Left forelimb (tissue), 1 donor: ENCODE measurements at regions not wholly inside any gene's neighbourhood (a gene's known extent, or its start where the extent isn't known, plus 50 kb on each side); places are given as distances from the start of the nearest gene placed in this dataset.

Experiments
- DNase-seq: peaks from one replicate; pipeline ENCODE4 v3.0.0-alpha.2; 2018; ENCODE audit warnings: low spot score

DNA sequence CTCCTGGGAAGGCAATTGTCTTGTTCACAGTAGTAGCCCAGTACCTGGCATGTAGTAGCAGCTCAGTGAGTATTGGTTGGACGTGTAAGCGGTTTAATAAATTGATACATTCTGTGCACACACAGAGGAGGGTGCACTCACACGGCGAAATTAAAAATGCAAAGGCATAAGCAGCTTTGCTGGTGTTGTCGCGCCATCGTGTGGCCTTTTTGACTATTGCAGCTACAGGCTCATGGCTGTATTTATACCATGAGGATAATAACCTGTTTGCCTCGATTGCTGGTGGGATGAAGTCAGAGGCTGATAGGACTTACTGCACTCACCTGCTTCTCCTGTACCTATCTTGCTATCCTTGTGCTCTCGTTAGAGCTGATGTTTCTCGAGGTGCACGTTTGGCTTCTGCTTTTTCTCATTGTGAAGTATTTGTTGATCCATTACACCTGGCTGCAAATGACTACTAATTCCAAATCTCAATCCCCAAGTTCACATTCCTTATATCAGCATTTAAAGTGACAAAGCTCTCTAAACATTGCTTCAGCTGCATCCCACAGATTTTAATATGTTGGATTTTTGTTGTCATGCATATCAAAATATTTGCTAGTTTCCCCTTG, 61.5 kb downstream of the TBXT start:
- DNase-seq, result peak; percentile 79

DNA sequence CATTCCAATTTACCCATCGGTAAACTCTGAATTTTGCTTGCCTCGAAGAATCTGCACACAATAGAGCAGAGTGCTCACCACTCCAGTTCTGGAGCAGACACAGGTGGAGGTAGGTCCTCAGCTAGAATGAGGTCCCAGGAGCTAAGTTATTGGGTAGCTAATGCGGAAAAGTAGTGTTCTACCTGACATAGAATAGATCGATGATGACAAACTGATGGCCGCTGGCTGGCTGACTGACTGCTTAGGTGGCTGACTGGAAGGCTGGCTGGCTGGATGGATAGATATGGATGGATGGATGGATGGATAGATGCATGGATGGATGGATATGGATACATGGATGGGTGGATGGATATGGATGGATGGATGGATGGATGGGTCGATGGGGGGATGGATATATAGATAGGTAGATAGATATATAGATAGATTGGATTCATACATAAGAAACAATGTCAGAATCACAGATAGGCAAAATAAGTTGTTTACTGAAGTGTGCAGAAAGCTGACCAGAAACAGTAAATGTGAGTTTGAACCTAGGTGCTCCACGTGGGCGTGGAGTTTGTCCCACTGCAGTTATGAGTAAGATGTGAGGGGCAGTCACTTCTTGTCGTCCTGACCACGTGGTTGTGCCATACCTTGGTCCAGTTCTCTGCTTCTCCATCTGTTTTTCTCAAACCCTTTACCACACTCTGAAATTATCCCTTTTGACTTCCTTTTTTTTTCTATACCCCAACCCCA, 62.1 kb downstream of the TBXT start:
- no peak for DNase-seq

DNA sequence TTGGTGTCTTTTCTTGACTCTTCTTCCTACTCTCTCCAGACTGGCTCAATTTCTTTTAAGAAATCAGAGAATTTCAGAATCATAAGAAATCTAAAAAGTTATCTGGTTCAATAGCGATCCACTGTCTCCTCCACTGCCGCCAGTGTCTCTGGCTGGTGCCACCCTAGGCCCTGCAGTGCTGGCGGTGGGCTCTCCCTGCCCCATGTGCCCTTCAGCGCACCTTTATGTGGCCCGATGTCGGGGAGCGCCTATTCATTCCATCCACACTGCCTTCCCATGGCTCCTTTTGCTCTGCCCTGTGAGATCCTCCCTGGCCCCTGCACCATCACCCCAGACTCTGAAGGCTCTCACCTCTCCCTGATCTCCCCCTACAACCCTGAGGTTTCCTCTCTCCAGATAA, 62.8 kb downstream of the TBXT start:
- no peak for DNase-seq

DNA sequence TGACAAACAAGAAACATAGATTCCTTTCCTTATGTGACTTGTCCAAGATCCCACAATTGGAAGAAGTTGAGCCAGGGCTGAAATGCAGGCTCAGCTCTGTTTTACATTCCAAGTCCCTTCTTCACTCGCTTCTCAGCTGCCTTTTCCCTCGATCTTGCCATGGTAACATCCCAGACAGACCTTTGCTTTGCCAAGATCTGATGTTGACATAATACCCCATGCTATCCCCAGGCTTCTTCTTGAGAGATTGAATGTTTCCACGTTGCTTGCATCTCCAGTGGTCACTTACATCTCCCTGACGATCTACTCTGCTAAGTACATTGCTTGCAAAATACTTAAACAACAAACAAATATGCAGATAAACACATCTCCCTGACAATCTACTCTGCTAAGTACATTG, 63.5 kb downstream of the TBXT start:
- DNase-seq, result no peak

DNA sequence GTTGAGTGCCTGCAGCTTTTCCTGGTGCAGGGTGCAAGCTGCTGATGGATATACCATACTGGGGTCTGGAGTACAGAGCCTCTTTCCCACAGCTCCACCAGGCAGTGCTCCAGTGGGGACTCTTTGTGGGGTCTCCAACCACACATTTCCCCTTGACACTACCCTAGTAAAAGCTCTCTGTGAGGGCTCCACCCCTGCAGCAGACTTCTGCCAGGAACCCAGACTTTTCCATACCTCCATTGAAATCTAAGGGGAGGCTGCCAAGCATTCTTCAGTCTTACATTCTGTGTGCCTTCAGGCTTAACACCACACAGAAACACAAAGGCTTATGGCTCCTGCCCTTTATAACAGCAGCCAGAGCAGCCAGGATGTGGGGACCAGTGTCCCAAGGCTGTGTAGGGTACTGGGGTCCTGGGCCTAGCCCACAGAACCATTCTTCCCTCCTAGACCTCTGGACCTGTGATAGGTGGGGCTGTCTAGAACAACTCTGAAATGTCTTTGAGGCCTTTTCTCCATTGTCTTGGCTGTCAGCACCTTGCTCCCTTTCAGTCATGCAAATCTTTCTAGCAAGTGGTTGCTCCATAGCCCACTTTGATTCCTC, 65.7 kb downstream of the TBXT start:
- DNase-seq, result no peak

DNA sequence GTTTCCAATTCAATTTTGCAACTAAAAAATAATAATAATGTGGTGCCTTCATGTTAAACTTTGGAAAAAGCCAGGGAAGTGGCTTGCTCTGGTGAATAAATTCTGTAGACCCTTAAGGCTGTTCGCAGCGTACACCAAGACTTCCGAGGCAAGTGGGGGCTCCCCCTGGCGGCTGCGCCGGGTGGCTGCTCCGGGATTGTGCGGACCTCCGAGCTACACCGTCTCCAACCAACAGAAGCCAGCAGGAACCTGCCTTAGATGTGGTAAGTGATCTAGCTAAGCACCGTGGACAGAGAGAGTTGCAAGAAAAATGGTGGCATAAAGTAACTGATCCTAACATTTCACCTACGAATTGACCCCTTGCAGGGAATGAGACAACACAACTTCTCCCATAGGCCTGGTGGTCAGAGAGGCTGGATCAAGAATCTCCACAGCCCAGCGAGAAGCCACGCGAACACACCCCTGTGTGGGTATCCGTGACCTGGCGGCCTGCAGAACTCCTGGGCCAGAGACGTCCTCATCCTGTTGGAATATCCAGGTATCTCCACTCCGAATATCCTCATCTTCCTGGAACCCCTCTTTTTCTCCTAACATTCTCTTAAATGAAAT, 69.6 kb downstream of the TBXT start:
- peak; percentile 87 for DNase-seq

DNA sequence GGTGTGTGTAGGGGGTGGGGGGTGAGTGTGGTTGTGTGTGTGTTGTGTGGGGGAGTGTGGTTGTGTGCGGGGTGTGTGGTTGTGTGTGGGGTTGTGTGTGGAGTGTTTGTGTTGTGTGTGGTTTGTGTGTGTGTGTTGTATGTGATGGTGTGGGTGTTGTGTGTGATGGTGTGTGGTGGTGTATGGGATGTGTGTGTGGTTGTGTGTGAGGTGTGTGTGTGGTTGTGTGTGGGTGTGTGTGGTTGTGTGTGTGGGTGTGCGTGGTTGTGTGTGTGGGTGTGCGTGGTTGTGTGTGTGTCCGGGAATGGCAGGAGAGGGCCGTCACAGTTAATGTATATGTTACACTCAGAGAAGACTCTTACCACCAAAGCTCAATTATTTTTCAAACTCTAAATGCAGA, 79.8 kb downstream of the TBXT start:
- DNase-seq, result no peak

DNA sequence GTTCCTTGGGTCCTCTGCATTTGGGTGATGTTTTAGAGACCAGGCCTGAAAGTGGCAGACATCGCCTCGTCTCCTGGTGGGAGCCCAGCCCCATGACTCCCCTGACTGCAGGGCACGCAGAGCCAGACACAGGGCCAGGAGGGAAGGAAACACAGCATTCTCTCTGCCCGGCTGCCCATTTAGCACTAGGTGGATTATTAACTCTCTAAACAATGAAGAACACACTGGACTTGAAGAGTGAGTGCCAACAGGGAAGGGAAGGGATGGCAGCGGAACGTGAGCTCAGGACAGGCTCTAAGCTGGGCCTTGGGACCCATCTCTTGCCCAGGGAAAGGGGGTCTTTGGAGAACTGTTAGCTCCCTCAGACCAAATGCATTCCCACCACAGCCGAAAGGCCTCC, 80.4 kb downstream of the TBXT start:
- no peak for DNase-seq

DNA sequence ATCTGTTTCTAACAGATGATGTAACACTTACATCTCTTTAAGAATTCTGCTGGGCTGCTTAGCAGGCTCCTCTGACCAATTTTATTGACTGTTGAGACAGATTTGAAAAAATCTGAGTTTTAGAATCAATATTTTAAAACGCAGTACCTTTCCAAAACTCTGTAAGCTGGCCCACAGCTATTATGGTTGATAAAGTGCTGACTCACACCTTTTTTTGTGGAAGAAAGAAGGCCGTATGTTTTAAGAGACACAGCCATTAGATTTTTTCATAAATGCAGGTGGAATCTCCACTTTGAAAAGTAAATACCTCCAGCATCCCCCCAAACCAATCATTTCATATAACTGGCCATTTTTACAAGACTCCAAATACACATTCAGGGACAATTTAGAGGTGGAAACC, 82.2 kb downstream of the TBXT start:
- no peak for DNase-seq

DNA sequence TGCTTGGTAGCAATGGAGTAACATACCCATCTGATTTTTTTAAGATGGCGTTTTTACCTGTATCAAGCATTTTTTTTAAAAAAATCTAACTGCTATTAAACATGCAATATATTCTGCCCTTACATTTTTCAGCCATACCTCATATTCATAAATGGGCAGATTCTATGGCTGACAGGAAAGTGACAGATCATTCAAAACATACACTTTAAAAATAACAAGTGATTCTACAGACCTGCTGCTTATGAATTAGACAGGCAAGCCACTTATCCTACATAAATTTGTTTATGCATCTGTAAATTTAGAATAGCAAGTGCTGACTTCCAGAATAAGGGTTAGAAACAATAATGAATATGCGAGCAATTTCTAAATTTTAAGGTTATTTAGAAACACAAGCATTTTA, 82.7 kb downstream of the TBXT start:
- DNase-seq, result no peak

DNA sequence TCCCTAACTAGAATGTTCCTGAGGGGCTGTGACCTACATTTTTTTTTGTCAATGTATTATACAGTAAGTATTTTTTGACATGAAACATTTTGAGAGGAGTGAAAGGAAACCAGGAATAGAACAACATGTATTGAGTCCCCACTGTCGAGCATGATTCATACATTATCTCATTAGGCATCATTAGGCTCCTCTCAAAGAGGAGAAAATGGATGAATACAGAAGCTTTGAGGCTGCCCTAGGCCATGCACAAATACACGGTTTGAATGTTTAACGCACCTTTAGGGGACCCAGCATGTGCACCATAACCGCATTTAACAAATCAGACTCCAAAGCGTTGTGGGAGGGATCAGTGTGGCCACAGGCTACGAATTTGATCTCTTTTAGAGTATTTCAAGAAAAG, 87.8 kb downstream of the TBXT start:
- DNase-seq, result no peak

DNA sequence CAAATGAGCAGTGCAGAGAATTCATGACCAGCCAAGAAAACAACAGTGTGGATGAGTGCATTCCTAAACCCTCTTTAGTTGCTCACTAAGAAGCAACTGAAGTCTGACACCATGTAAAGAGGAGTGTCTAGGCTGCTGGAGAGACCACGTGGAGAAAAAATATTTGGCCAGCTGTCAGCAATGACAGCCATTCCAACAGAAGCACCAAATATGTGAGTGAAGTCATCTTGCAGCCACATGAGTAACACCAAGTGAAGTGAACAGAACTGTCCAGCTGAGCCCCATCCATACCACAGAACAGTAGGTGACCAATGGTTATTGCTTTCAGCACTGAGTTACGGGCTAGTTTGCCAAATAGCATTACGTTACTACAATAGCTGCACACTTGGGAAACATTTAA, 89.4 kb downstream of the TBXT start:
- DNase-seq, result no peak

DNA sequence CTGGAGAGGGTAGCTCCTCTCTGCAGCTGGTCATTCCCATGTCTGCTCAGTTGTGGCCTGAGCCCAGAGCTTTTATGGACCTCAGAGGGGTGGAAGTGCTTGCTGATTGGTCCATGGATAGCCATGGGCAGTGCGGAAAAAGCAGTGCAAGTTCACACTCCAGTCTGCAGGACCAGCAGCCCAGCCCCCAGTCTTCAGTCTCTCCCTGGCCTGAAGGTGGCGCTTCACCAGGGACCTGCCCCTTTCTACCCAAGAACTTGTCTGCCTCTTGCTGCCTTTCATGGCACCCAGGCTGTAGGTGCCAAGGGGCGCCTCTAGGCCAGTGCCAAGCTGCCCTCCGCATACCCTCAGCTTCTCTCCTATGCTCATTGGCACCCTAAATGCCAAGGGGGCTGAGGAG, 91.0 kb downstream of the TBXT start:
- no peak for DNase-seq

DNA sequence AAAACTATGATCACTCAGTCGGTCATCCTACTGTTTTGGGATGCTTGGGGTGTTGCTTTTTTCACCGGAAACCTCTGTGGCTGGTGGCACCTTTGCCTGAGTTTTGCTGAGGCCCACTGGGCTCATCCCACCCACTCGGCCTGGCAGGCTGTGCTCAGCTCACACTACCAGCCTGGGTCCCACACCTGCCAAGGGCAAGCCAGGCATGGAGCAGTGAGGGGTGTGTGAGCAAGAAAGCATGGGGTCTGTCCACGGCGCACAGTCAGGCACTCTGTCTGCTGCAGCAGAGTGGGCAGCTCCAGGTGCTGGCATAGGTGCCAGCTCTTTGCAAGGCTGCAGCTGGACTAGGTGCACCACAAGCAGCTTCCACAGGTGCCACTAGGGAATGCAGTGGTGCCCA, 91.7 kb downstream of the TBXT start:
- DNase-seq, result no peak

DNA sequence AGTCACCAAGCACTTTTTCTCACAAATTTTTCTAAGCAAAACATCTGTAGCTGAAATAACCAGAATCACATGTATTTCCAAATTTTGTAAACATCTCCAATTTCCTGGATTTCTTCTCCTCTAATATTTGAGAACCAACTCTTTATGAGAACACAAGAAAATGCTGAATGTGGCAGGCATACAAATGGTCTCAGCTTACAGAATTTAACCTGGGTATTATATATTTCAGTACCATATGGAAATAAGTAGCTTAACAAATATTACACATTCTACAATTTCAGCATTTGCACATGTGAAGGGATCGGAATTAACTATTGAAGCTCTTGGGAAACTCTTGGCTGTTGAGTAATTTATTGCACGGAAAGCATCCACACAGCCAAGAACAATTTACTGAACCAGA, 92.5 kb downstream of the TBXT start:
- no peak for DNase-seq

DNA sequence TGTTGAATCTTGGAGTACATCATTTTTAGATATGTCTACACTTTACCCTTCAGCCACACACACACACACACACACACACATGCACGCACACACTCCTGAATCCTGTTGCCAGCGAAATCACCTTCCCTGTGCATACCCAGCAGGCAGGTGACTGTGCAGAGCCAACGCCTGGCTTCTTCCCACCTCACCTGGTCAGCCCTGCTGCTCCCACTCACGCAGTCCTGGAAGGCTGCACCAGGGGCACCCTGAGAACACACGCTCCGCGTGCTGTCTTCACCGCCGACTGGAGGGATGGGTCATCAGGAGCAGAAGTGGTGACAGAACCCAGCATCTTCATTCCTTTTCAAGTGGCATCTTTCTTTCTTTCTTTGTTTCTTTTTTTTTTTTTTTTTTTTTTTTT, 94.6 kb downstream of the TBXT start:
- DNase-seq, result no peak

DNA sequence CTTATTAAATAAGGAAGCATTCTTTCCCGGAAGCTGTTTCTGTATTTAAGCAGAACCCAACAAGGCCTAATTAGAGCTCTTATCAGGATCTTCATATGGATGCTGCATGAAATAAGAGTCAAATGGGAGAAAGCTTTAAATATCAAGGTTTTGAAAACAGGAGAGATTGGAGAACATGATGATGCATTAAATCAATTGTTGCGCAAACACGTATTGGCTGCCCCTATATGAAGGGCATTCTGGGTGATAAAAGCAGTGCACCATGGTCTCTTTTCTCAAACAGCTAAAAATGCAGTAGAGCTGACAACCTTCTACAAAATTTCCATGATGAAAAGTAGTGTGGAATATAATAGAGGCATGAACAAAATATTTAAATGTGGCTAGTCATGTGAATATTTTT, 98.9 kb downstream of the TBXT start:
- DNase-seq, result no peak

DNA sequence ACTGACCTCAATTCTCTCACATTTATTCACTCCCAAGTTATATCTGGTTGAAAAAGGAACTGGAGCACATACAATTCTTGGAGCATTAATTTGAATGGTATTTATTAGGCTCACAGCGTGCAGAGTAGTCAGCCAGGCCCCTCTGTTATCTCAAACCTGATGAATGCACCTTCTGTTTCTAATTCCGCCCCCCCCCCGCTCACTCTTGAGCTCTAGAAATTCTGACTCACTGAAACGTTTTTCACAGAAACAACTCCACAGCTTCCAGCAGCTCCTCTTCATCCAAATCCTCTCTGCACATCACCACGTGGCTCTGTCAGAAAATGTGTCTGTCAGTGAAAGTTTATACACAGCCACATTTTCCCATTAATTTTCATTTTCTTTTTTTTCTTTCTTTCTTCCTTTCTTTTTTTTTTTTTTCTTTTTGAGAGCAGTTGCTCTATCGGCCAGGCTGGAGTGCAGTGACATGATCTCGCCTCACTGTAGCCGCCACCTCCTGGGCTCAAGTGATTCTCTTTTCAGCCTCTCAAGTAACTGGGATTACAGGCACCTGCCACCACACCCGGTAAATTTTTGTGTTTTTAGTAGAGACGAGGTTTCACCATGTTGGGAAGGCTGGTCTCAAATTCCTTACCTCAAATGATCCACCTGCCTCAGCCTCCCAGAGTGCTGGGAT, 109.4 kb downstream of the TBXT start:
- DNase-seq, result no peak

DNA sequence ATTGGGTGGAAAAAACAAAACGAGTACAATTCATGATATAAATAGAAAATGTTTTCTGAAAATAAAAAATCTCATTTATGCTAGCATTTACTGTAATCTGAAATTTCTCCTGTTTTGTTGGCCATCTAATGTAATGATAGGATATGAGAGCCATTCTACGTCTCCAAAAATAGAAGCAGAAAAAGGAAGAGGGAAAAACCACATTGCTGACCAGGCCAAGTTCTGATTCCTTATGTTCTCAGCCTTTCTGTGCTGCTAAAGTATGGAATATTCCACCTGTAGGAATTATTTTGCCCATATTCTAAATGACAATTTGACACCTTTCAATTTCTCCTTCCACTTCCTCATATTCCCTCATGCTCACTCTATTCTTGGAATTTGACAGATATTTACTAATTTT, 110.2 kb downstream of the TBXT start:
- DNase-seq, result no peak

DNA sequence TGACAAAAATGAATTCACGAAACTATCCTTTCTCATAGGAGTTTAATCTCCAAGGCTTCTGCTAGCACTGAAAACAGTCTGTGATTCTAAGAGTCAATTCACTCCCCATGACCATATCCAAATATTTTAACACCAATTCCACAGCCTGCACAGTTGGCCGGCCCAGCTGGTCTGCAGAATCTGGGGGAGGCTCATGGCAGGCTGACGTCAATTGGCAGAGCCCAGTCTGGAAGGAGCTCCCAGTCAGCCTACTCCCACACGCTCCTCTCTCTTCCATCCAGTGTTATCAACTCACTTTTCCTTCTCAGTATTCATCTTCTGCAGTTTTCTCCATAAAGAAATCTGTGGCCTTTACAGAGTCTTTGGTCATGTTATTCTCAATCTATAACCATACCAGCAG, 111.0 kb downstream of the TBXT start:
- no peak for DNase-seq

DNA sequence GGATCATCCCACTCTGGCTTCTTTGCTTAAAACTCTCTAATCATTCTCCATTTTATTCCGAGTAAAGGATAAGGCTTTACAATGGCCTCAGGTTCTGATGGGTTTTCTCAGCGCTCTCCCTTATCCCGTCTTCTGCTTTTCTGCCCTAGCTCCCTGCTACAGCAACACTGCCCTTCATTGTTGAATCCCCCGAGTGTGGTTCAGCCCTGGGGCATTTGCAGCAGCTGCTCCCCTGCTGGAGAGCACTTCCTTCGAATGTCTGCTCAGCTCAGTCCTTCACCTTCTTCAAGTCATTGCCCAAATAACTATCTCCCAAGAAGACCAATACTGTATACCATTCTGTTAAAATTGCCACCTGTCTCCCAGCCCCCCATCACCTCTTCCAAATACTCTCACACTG, 111.8 kb downstream of the TBXT start:
- DNase-seq, result no peak

DNA sequence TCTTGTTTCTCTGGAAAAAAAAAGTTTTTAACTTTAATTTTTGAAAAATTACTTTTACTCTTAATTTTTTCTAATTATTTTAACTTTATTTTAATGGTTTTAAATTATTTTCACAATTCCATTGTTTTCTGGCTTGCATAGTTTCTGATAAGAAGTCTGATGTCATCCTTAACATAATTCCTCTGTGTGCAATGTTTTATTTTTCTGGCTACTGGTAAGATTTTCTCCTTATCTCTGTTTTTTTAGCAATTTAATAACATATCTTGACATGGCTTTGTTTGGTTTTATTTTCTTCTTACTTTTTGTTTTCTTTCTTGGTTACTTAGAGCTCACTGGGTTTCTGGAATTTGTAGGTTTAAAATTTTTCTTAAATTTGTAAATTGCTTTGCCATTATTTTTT, 114.8 kb downstream of the TBXT start:
- DNase-seq, result no peak

DNA sequence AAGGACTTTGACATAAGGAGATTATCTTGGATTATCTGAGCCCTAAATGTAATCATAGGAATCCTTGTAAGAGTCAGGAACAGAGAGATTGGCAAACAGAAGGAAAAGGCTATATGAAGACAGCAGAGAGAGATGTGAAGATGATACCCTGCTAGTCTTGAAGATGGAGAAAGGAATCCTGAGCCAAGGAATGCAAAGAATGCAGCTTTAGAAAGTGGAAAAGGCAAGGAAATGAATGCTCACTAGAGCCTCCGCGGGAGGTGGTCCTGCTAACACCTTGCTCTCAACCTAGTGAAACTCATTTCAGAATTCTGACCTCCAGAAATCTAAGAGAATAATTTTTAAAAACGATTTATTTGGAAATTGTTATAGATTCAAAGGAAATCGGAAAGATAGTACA, 117.1 kb downstream of the TBXT start:
- DNase-seq, result no peak
